Naive thymus-derived CD4-positive, alpha-beta T cell (primary cell): ENCODE measurements at regions not wholly inside any gene's neighbourhood (a gene's known extent, or its start where the extent isn't known, plus 50 kb on each side); places are given as distances from the start of the nearest gene placed in this dataset.

Experiments used
- ATAC-seq: fragments of 150-1000 bp; cut with Tn5 transposase; 2 replicates; pipeline ENCODE4 v1.10.0; 2021; ENCODE audit warnings: mild to moderate bottlenecking, moderate library complexity
- CTCF ChIA-PET: fragments of 350-600 bp; sonication (Branson Sonifier 250); formaldehyde crosslinking; loops from one replicate; lab custom pipeline; 2021; ENCODE audit warnings: antibody characterized with exemption; lab: Charles Lee
- POLR2A ChIA-PET: fragments of 350-600 bp; sonication (Branson Sonifier 250); formaldehyde crosslinking; loops from one replicate; lab custom pipeline; 2021; ENCODE audit warnings: antibody characterized with exemption, inconsistent platforms; lab: Charles Lee
- DNase-seq, 9 donors: peaks; one replicate each; pipeline versions ENCODE4 v3.0.0 to v3.0.0-alpha.2; 2020 to 2022; ENCODE audit warnings: mixed read lengths in 1 of 9
- H3K27ac ChIP-seq: one replicate; pipeline ENCODE4 v1.7.0; 2013; ENCODE audit warnings: mild to moderate bottlenecking, low read depth, low read length, moderate library complexity
- H3K27me3 ChIP-seq, 2 donors: one replicate each; pipeline ENCODE4 v1.7.0; 2013; ENCODE audit warnings: low read length in 2 of 2, mild to moderate bottlenecking in 2 of 2, moderate library complexity in 2 of 2; ENCODE audit not compliant: control insufficient read depth in 2 of 2, insufficient read depth in 2 of 2
- H3K36me3 ChIP-seq, 3 experiments: 1 replicate in 2 of 3; 2 replicates in 1 of 3; pipeline ENCODE4 v1.7.0; 2013; ENCODE audit warnings: low read length in 3 of 3, mild to moderate bottlenecking in 3 of 3, moderate library complexity in 1 of 3; ENCODE audit not compliant: insufficient read depth in 3 of 3, control insufficient read depth in 2 of 3
- H3K4me1 ChIP-seq, 2 donors: one replicate each; pipeline ENCODE4 v1.7.0; 2013; ENCODE audit warnings: low read length in 2 of 2, mild to moderate bottlenecking in 2 of 2, moderate library complexity in 1 of 2; ENCODE audit not compliant: control insufficient read depth in 2 of 2, insufficient read depth in 2 of 2
- H3K4me3 ChIP-seq: 2 replicates; pipeline ENCODE4 v1.7.0; 2013; ENCODE audit warnings: mild to moderate bottlenecking, low read length
- H3K9me3 ChIP-seq, 3 experiments: 1 replicate in 2 of 3; 2 replicates in 1 of 3; pipeline ENCODE4 v1.7.0; 2013; ENCODE audit warnings: low read length in 3 of 3; ENCODE audit not compliant: control insufficient read depth in 2 of 3
- H3K27ac Mint-ChIP-seq, 9 donors: one replicate each; pipeline ENCODE4 v1.8.0; 2020 to 2022; ENCODE audit warnings: mixed read lengths in 9 of 9, mild to moderate bottlenecking in 8 of 9, moderate library complexity in 5 of 9, inconsistent platforms in 2 of 9
- H3K27me3 Mint-ChIP-seq, 5 donors: one replicate each; pipeline ENCODE4 v1.8.0; 2021 to 2022; ENCODE audit warnings: mixed read lengths in 5 of 5, mild to moderate bottlenecking in 1 of 5
- H3K36me3 Mint-ChIP-seq, 5 donors: one replicate each; pipeline ENCODE4 v1.8.0; 2020 to 2022; ENCODE audit warnings: mixed read lengths in 5 of 5, mild to moderate bottlenecking in 3 of 5, inconsistent platforms in 1 of 5
- H3K4me1 Mint-ChIP-seq, 7 donors: one replicate each; pipeline ENCODE4 v1.8.0; 2020 to 2022; ENCODE audit warnings: mixed read lengths in 7 of 7, mild to moderate bottlenecking in 3 of 7, inconsistent platforms in 1 of 7
- H3K4me3 Mint-ChIP-seq, 10 donors: one replicate each; pipeline ENCODE4 v1.8.0; 2020 to 2022; ENCODE audit warnings: mild to moderate bottlenecking in 10 of 10, mixed read lengths in 10 of 10, moderate library complexity in 6 of 10, inconsistent platforms in 2 of 10
- H3K9me3 Mint-ChIP-seq, 11 donors: one replicate each; pipeline ENCODE4 v1.8.0; 2020 to 2022; ENCODE audit warnings: mixed read lengths in 11 of 11, mild to moderate bottlenecking in 4 of 11, inconsistent platforms in 1 of 11, moderate library complexity in 1 of 11
- intact Hi-C, 2 donors: fragments of 100-400 bp; cut with micrococcal nuclease; formaldehyde crosslinking; loops; one replicate each; pipeline ENCODE4 v1.15.1; 2023

DNA sequence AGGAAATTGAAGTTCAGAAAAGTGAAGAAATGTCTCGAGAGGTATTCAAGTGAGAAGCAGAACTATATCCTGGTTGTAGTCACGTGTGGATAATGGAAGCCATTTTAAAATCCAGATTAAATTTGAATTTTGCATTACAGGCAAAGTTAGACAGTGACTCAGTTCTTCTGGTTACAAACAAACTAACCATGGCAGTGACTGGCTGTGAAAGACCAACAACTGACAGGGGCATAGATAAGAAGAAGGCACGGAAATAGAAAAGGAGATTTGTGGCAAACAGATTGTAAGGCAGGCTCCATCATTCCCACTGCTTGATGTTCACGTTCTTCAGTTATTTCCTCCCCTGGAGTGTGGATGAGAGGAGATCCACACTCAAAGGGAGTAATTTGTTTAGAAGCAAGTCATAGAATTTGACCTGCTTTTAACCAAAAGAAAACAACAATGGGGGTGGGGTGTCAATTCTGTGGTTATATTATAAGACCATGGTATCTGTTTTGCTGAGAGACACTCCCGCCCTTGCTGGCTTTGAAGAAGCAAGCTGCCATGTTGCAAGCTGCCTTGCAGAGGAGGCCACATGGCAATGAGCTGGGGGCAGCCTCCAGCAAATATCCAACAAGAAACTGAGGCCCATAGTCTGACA, 795.3 kb downstream of the VRK1 start:
- Histone ChIP-seq H3K27me3 (no peaks in the 10 kb centered on the region), H3K9me3 (no peaks in the 10 kb centered on the region), H3K4me3 (no peak overlapping the region), H3K4me1 (peaks cover 5 to 21% of the 10 kb centered on the region in 2 donors), H3K36me3 (no peaks in the 10 kb centered on the region), H3K27ac (no peak overlapping the region)
- no peaks in the 10 kb centered on the region for H3K27me3 Mint-ChIP-seq
- CTCF ChIA-PET, result no interaction called here
- H3K27ac Mint-ChIP-seq, result peak overlapping the region in 1 of 9 donors; percentile 34
- peak; percentile 45 for ATAC-seq
- H3K9me3 Mint-ChIP-seq, result peaks cover 0 to 10% (median 3%) of the 10 kb centered on the region in 11 donors
- no peak for DNase-seq
- H3K4me3 Mint-ChIP-seq, result no peak overlapping the region
- peaks cover 0 to 21% (median 7%) of the 10 kb centered on the region in 5 donors for H3K36me3 Mint-ChIP-seq
- H3K4me1 Mint-ChIP-seq, result peaks cover 25 to 60% (median 51%) of the 10 kb centered on the region in 7 donors
- intact Hi-C loops, result no loop called here
- POLR2A ChIA-PET, result interaction anchor here (0.6 to 1.1 kb wide), 2 partner anchors 11 to 18 kb away, joined by 4 to 5 read pairs; no protein-coding TSS in a partner anchor

GRCh38 chr14:97594306-97594705, 797.1 kb downstream of the VRK1 start:
- no peaks in the 10 kb centered on the region for H3K27me3 ChIP-seq
- H3K9me3 ChIP-seq, result no peaks in the 10 kb centered on the region
- intact Hi-C loops, result no loop called here
- H3K36me3 ChIP-seq, result no peaks in the 10 kb centered on the region
- CTCF ChIA-PET, result interaction anchor here (0.7 kb wide), 1 partner anchor 13 kb away, joined by 4 read pairs; no protein-coding TSS in a partner anchor
- H3K9me3 Mint-ChIP-seq, result peaks cover 0 to 9% (median 3%) of the 10 kb centered on the region in 11 donors
- H3K4me1 Mint-ChIP-seq, result peaks cover 21 to 46% (median 38%) of the 10 kb centered on the region in 7 donors
- H3K4me3 Mint-ChIP-seq, result no peak overlapping the region
- ATAC-seq, result no peak
- POLR2A ChIA-PET, result interaction anchor here (1.3 kb wide), 1 partner anchor 133 kb away, joined by 4 read pairs; no protein-coding TSS in a partner anchor
- peaks cover 0 to 23% (median 0%) of the 10 kb centered on the region in 5 donors for H3K36me3 Mint-ChIP-seq
- peak overlapping the region in 4 of 9 donors; percentile 11 to 33 (median 24) for H3K27ac Mint-ChIP-seq
- no peak for DNase-seq
- H3K4me3 ChIP-seq, result no peak overlapping the region
- peaks cover 0 to 27% of the 10 kb centered on the region in 2 donors for H3K4me1 ChIP-seq
- H3K27ac ChIP-seq, result no peak overlapping the region
- no peaks in the 10 kb centered on the region for H3K27me3 Mint-ChIP-seq

GRCh38 chr14:97602438-97603117, 805.4 kb downstream of the VRK1 start:
- Histone ChIP-seq H3K36me3 (no peaks in the 10 kb centered on the region), H3K27me3 (no peaks in the 10 kb centered on the region), H3K9me3 (peaks cover 0 to 6% (median 0%) of the 10 kb centered on the region in 3 experiments), H3K4me1 (peaks cover 57 to 64% of the 10 kb centered on the region in 2 donors), H3K27ac (peak overlapping the region; percentile 80), H3K4me3 (peak overlapping the region; percentile 37)
- H3K4me3 Mint-ChIP-seq, result no peak overlapping the region
- POLR2A ChIA-PET, result interaction anchor here (0.6 to 5.0 kb wide), 27 partner anchors 10 to 1879 kb away, joined by 3 to 62 read pairs (median 4); partner anchors contain the start of genes BCL11B and CCNK
- H3K27me3 Mint-ChIP-seq, result no peaks in the 10 kb centered on the region
- H3K9me3 Mint-ChIP-seq, result peaks cover 2 to 19% (median 7%) of the 10 kb centered on the region in 11 donors
- CTCF ChIA-PET, result interaction anchor here (0.5 to 2.5 kb wide), 8 partner anchors 14 to 1669 kb away, joined by 3 to 9 read pairs (median 4); partner anchors contain the start of gene BCL11B
- ATAC-seq, result peak; percentile 94
- H3K36me3 Mint-ChIP-seq, result peaks cover 0 to 19% (median 3%) of the 10 kb centered on the region in 5 donors
- intact Hi-C loops, result loop anchor here (1.0 to 5.0 kb wide), 20 partner anchors 18 to 1670 kb away; partner anchors contain the start of gene BCL11B (in 1 of the 2)
- peak; percentile 39 to 92 (median 89) for DNase-seq
- peaks cover 0 to 31% (median 4%) of the 10 kb centered on the region in 7 donors for H3K4me1 Mint-ChIP-seq
- no peak overlapping the region for H3K27ac Mint-ChIP-seq

DNA sequence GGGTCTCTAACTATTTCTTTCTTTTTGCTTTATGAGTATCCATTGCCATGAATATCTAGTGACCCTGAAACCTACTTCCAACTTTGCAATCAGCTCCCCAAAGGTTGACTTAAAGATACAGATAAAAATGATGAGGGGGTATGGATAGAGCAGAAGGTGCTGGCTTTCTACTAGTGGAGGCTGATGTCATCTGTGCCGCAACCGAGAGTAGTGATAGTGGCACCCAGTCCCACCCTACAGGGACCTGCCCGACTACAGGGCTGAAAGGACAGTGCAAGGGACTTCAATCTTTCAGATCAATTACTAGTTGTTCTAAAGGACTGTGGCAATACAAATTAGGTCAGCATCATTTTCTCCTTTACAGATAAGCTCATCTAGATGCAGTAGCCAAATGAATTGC, 806.0 kb downstream of the VRK1 start:
- H3K4me3 ChIP-seq, result peak overlapping the region; percentile 37

DNA sequence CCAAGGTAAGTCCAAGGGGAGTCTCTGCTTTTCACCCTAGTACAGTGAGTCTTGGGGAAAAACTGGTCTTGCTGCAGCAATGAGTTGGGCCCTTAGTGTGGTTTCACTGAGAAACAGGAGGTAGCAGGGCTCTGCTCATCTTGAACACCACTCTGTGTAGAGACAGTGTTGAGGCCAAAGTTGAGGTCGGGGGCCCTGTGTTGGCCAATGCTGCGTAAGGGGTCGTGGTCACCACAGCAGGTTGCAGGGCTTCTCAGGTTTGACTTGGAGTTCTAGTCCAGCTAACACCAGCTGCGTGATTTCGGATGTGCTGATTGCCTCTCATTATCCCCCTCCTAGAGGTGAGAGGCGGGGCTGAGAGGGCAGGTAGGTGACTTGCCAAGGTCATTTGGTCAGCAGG, 807.5 kb downstream of the VRK1 start:
- ChIA-PET CTCF (interaction anchor here (0.7 to 1.7 kb wide), 2 partner anchors 172 to 373 kb away, joined by 3 to 4 read pairs; no protein-coding TSS in a partner anchor), POLR2A (interaction anchor here (1.0 to 5.0 kb wide), 4 partner anchors 16 to 1666 kb away, joined by 3 to 62 read pairs (median 23); no protein-coding TSS in a partner anchor)

More for the DNA sequence above, 806.0 kb downstream of the VRK1 start:
- Mint-ChIP-seq H3K4me3 (no peak overlapping the region), H3K27ac (no peak overlapping the region), H3K27me3 (no peaks in the 10 kb centered on the region), H3K4me1 (peaks cover 0 to 31% (median 4%) of the 10 kb centered on the region in 7 donors), H3K9me3 (peaks cover 2 to 19% (median 7%) of the 10 kb centered on the region in 11 donors), H3K36me3 (peaks cover 0 to 19% (median 3%) of the 10 kb centered on the region in 5 donors)
- Histone ChIP-seq H3K27ac (peak overlapping the region; percentile 80), H3K9me3 (peaks cover 0 to 6% (median 0%) of the 10 kb centered on the region in 3 experiments), H3K4me1 (peaks cover 60 to 65% of the 10 kb centered on the region in 2 donors), H3K36me3 (no peaks in the 10 kb centered on the region), H3K27me3 (no peaks in the 10 kb centered on the region)
- ATAC-seq (peak; percentile 64), DNase-seq (peak in 1 of 9 donors; percentile 58)
- intact Hi-C loops, result loop anchor here (1.0 to 5.0 kb wide), 16 partner anchors 17 to 1664 kb away; no protein-coding TSS in a partner anchor
- ChIA-PET CTCF (interaction anchor here (0.6 to 2.5 kb wide), 12 partner anchors 14 to 1669 kb away, joined by 3 to 9 read pairs (median 3); partner anchors contain the start of gene BCL11B), POLR2A (interaction anchor here (0.6 to 5.0 kb wide), 24 partner anchors 10 to 1668 kb away, joined by 3 to 62 read pairs (median 4); partner anchors contain the start of gene BCL11B)

More for the DNA sequence above, 807.5 kb downstream of the VRK1 start:
- no peak overlapping the region for H3K27ac Mint-ChIP-seq
- DNase-seq, result no peak
- H3K4me3 Mint-ChIP-seq, result peak overlapping the region in 3 of 10 donors; percentile 21 to 59 (median 46)
- H3K27me3 Mint-ChIP-seq, result no peaks in the 10 kb centered on the region
- no peak for ATAC-seq
- Histone ChIP-seq H3K4me3 (peak overlapping the region; percentile 37), H3K27ac (peak overlapping the region; percentile 80), H3K27me3 (no peaks in the 10 kb centered on the region), H3K4me1 (peaks cover 56 to 60% of the 10 kb centered on the region in 2 donors), H3K9me3 (peaks cover 0 to 6% (median 0%) of the 10 kb centered on the region in 3 experiments), H3K36me3 (no peaks in the 10 kb centered on the region)
- H3K9me3 Mint-ChIP-seq, result peaks cover 2 to 19% (median 7%) of the 10 kb centered on the region in 11 donors
- H3K4me1 Mint-ChIP-seq, result peaks cover 0 to 34% (median 12%) of the 10 kb centered on the region in 7 donors
- intact Hi-C loops, result loop anchor here (5.0 kb wide), 6 partner anchors 103 to 1663 kb away; no protein-coding TSS in a partner anchor
- peaks cover 0 to 17% (median 3%) of the 10 kb centered on the region in 5 donors for H3K36me3 Mint-ChIP-seq
